OCI-LY1 (cell line): ENCODE measurements at regions not wholly inside any gene's neighbourhood (a gene's known extent, or its start where the extent isn't known, plus 50 kb on each side); places are given as distances from the start of the nearest gene placed in this dataset.

Source experiments
- H2AFZ ChIP-seq: fragments of 200-600 bp; sonication (generic), shearing (Covaris generic); 2 replicates; pipeline ENCODE4 v1.6.0; 2014; ENCODE audit warnings: antibody characterized with exemption, mild to moderate bottlenecking, low read length
- H3F3A ChIP-seq: fragments of 200-600 bp; sonication (generic), shearing (Covaris generic); 2 replicates; pipeline ENCODE4 v1.6.0; 2014; ENCODE audit warnings: mild to moderate bottlenecking, antibody characterized with exemption, low read length, moderate library complexity; ENCODE audit not compliant: insufficient read depth
- H3K27ac ChIP-seq: fragments of 200-600 bp; sonication (generic); 2 replicates; pipeline ENCODE4 v1.5.1; 2014; ENCODE audit warnings: low read length, mixed run types, mild to moderate bottlenecking, low read depth; ENCODE audit not compliant: poor library complexity, severe bottlenecking
- H3K27me3 ChIP-seq: fragments of 200-600 bp; sonication (generic); 2 replicates; pipeline ENCODE4 v1.6.0; 2014; ENCODE audit warnings: antibody characterized with exemption, mild to moderate bottlenecking, low read length, moderate library complexity; ENCODE audit not compliant: insufficient read depth
- H3K36me3 ChIP-seq: fragments of 200-600 bp; sonication (generic); 2 replicates; pipeline ENCODE4 v1.6.1; 2014; ENCODE audit warnings: mild to moderate bottlenecking, antibody characterized with exemption, low read length, moderate library complexity, mixed read lengths; ENCODE audit not compliant: insufficient read depth
- H3K4me1 ChIP-seq: fragments of 200-600 bp; sonication (generic); 2 replicates; pipeline ENCODE4 v1.5.1; 2014; ENCODE audit warnings: mild to moderate bottlenecking, low read length, moderate library complexity; ENCODE audit not compliant: insufficient read depth, severe bottlenecking
- H3K4me2 ChIP-seq: fragments of 200-600 bp; sonication (generic), shearing (Covaris generic); 2 replicates; pipeline ENCODE4 v1.6.1; 2014; ENCODE audit warnings: low read length
- H3K4me3 ChIP-seq: fragments of 200-600 bp; sonication (generic); 2 replicates; pipeline ENCODE4 v1.5.1; 2014; ENCODE audit warnings: low read length, low read depth, mild to moderate bottlenecking, mixed read lengths; ENCODE audit not compliant: poor library complexity, severe bottlenecking
- H3K79me2 ChIP-seq: fragments of 200-600 bp; shearing (Covaris generic); 2 replicates; pipeline ENCODE4 v1.6.1; 2016; ENCODE audit warnings: mixed run types, low read length, mixed read lengths; ENCODE audit not compliant: insufficient read depth
- H3K9ac ChIP-seq: fragments of 200-600 bp; sonication (generic), shearing (Covaris generic); 2 replicates; pipeline ENCODE4 v1.6.1; 2014; ENCODE audit warnings: mild to moderate bottlenecking, low read length, mixed read lengths
- H3K9me2 ChIP-seq: fragments of 200-600 bp; sonication (generic), shearing (Covaris generic); 2 replicates; pipeline ENCODE4 v1.6.1; 2014; ENCODE audit warnings: low read depth, mild to moderate bottlenecking, low read length, mixed read lengths
- H3K9me3 ChIP-seq: fragments of 200-600 bp; shearing (Covaris generic); 2 replicates; pipeline ENCODE4 v1.6.1; 2014; ENCODE audit warnings: low read length, mixed read lengths
- H4K20me1 ChIP-seq: fragments of 200-600 bp; sonication (generic), shearing (Covaris generic); 2 replicates; pipeline ENCODE4 v1.6.0; 2016; ENCODE audit warnings: mild to moderate bottlenecking, low read length; ENCODE audit not compliant: insufficient read depth
- EZH2 ChIP-seq: fragments of 200-600 bp; sonication (generic), shearing (Covaris generic); IDR thresholded peaks from 2 replicates; pipeline ENCODE4 v1.8.0; 2017; ENCODE audit warnings: borderline replicate concordance, mixed run types, mild to moderate bottlenecking, antibody characterized with exemption, low read length, moderate library complexity, mixed read lengths
- TF ChIP-seq, protein P1 (sequence below): fragments of 200-600 bp; sonication (generic), shearing (Covaris generic); IDR thresholded peaks from 2 replicates; pipeline ENCODE4 v1.5.1; 2017; ENCODE audit warnings: mild to moderate bottlenecking, antibody characterized with exemption, low read length, moderate library complexity, mixed read lengths

DNA sequence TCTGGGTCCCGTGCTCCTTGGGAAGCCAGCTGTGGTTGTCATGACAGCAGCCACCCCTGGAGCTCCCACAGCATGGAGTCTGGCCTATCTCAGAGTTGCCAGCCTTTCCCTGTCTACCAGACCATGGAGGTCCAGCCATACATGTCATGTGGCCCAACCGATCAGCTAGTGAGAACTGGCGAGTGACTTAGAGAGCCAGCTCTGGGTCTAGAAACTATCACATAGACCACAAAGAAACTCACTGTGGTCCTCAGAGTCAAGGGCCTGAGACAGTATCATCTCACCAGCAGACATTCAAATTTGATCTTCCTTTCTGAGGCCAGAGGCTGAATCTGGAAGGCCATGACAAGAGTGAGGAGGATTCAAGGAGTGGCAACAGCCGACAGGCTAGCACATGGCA, 223.3 kb upstream of the GPR26 start:
- no peaks in the 10 kb centered on the region for H3F3A ChIP-seq
- no peaks in the 10 kb centered on the region for H4K20me1 ChIP-seq
- no peaks in the 10 kb centered on the region for H3K9me3 ChIP-seq
- H2AFZ ChIP-seq, result no peak overlapping the region
- H3K9me2 ChIP-seq, result no peaks in the 10 kb centered on the region
- H3K36me3 ChIP-seq, result no peaks in the 10 kb centered on the region
- no peak overlapping the region for H3K4me2 ChIP-seq
- TF ChIP-seq EZH2, result no peak
- TF ChIP-seq, protein P1, sequence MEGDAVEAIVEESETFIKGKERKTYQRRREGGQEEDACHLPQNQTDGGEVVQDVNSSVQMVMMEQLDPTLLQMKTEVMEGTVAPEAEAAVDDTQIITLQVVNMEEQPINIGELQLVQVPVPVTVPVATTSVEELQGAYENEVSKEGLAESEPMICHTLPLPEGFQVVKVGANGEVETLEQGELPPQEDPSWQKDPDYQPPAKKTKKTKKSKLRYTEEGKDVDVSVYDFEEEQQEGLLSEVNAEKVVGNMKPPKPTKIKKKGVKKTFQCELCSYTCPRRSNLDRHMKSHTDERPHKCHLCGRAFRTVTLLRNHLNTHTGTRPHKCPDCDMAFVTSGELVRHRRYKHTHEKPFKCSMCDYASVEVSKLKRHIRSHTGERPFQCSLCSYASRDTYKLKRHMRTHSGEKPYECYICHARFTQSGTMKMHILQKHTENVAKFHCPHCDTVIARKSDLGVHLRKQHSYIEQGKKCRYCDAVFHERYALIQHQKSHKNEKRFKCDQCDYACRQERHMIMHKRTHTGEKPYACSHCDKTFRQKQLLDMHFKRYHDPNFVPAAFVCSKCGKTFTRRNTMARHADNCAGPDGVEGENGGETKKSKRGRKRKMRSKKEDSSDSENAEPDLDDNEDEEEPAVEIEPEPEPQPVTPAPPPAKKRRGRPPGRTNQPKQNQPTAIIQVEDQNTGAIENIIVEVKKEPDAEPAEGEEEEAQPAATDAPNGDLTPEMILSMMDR, result no peak
- H3K4me3 ChIP-seq, result no peak overlapping the region
- no peak overlapping the region for H3K9ac ChIP-seq
- H3K27ac ChIP-seq, result no peak overlapping the region
- no peaks in the 10 kb centered on the region for H3K27me3 ChIP-seq
- no peaks in the 10 kb centered on the region for H3K79me2 ChIP-seq
- H3K4me1 ChIP-seq, result no peaks in the 10 kb centered on the region

DNA sequence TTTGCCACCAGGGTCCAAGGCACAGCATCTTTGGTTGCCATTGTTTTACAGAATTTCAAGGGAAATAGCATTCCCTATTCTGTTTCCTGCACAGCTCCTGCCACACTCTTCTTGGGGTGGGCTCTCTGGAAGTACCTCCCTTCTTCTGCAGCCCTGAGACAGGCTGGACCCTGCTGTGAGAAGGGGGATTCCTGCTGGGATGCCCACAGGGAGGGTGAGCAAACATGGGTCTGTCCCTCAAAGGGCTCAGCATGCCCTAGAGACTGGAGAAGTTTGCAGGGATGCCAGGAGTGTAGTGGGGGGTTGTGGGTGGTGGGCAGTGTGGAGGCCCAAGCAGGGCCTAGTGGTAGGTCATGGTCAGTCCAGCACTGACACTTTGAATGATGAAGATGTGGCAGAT, 222.2 kb upstream of the GPR26 start:
- Histone ChIP-seq H2AFZ (no peak overlapping the region), H3K4me3 (no peak overlapping the region), H4K20me1 (no peaks in the 10 kb centered on the region), H3K36me3 (no peaks in the 10 kb centered on the region), H3K4me2 (no peak overlapping the region), H3K4me1 (no peaks in the 10 kb centered on the region), H3F3A (no peaks in the 10 kb centered on the region), H3K27me3 (no peaks in the 10 kb centered on the region), H3K9me3 (no peaks in the 10 kb centered on the region), H3K79me2 (no peaks in the 10 kb centered on the region), H3K27ac (no peak overlapping the region), H3K9me2 (no peaks in the 10 kb centered on the region), H3K9ac (no peak overlapping the region)
- TF ChIP-seq, protein P1, result no peak
- no peak for TF ChIP-seq EZH2

DNA sequence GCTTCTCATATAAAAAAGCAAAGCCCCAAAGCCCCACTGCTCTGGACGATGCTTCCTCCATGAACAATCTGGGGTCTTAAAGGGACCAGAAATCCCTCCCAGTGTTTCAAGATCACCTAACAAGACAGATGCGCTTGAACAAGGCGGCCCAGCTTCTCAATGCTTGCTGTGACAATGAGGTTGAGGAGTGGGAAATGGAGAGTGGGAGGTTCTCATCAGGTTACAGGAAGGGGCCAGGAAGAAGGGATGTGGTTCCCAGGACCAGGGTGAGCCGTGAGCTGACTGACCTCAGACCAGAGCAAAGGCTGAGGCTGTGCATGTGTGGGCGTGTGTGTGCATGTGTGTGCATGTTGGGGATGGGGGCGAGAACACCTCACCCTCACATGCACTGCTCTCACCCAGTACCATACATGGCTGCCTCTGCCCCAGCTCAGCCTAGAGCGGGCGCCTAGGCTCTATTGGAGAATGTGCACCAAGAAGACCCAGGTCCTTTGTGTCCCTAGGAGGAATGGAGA, 220.8 kb upstream of the GPR26 start:
- H3K9me3 ChIP-seq, result no peaks in the 10 kb centered on the region
- H3K27me3 ChIP-seq, result peaks cover 3% of the 10 kb centered on the region; the same call in 1 of the 2 replicates
- H3K9ac ChIP-seq, result no peak overlapping the region
- H3K4me3 ChIP-seq, result no peak overlapping the region
- no peaks in the 10 kb centered on the region for H3F3A ChIP-seq
- no peaks in the 10 kb centered on the region for H3K79me2 ChIP-seq
- TF ChIP-seq EZH2, result no peak
- TF ChIP-seq, protein P1, result no peak
- H3K4me2 ChIP-seq, result no peak overlapping the region
- no peaks in the 10 kb centered on the region for H3K4me1 ChIP-seq
- no peaks in the 10 kb centered on the region for H3K9me2 ChIP-seq
- no peak overlapping the region for H3K27ac ChIP-seq
- no peaks in the 10 kb centered on the region for H3K36me3 ChIP-seq
- no peaks in the 10 kb centered on the region for H4K20me1 ChIP-seq
- no peak overlapping the region for H2AFZ ChIP-seq
